ENCODE measurements at regions not wholly inside any gene's neighbourhood (a gene's known extent, or its start where the extent isn't known, plus 50 kb on each side); places are given as distances from the start of the nearest gene placed in this dataset.

GRCh38 chr14:97361181-97361580 lies 564.0 kb downstream of the VRK1 start:
- no peak for DNase-seq (ENCODE audit: low read depth, low spot score)
- TF ChIP-seq CTCF (IDR thresholded peaks at IDR 0.05; ENCODE audit: insufficient read depth, low read length, missing control alignments) = no peak
- ChIA-PET POLR2A (no interaction called here), CTCF (no interaction called here)
- H3K4me3 ChIP-seq (ENCODE audit: low read depth, low read length) = no peak overlapping the region

DNA sequence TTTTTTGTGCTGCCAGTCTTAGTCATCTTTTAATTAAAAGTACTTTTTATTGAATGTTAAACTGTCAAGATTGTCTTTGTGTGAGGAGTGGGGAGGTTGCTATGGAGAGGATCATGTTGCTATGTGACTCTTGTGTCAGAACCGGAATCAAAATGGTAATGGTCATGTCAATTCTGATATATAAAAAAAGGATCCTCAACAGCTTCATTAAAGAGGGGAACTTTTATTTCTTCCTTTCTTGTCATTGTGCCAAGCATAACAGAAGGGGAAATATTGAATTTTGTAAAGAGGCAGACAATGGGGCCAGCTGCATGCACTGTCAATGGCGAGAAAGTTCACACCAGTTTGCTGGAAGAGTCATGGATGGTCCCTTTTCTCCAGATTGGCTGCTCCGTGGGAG lies 564.8 kb downstream of the VRK1 start:
- DNase-seq (ENCODE audit: low read depth, low spot score) = no peak
- no peak overlapping the region for H3K4me3 ChIP-seq (ENCODE audit: low read depth, low read length)
- no peak for TF ChIP-seq CTCF (IDR thresholded peaks at IDR 0.05; ENCODE audit: insufficient read depth, low read length, missing control alignments)
- ChIA-PET CTCF (no interaction called here), POLR2A (no interaction called here)

GRCh38 chr14:97366400-97366799 lies 569.2 kb downstream of the VRK1 start:
- DNase-seq (ENCODE audit: low read depth, low spot score) = no peak
- no peak overlapping the region for H3K4me3 ChIP-seq (ENCODE audit: low read depth, low read length)
- POLR2A ChIA-PET = no interaction called here
- no peak for TF ChIP-seq CTCF (IDR thresholded peaks at IDR 0.05; ENCODE audit: insufficient read depth, low read length, missing control alignments)
- CTCF ChIA-PET = no interaction called here

GRCh38 chr14:97367278-97367677 lies 570.1 kb downstream of the VRK1 start:
- CTCF ChIA-PET = no interaction called here
- POLR2A ChIA-PET = no interaction called here
- no peak overlapping the region for H3K4me3 ChIP-seq (ENCODE audit: low read depth, low read length)
- TF ChIP-seq CTCF (IDR thresholded peaks at IDR 0.05; ENCODE audit: insufficient read depth, low read length, missing control alignments) = no peak
- no peak for DNase-seq (ENCODE audit: low read depth, low spot score)

DNA sequence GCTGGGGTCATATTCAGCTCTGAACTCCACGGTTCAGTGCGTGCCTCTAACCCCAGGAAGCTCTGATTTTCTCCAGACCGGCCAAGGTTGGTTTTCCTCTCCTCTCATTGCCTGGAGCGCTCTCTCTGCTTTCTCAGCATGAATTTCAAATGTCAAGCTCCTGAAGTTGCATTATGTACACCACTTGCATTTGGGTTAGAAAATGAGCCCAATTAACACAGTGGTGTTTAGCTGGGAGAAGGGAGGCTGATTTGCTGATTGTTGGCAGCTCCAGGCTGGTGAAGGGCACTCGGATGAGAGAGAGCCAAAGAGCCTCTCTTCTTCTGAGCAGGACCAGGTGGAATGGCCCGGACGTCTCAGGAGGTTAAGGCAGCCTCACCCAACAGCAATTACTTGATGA lies 570.9 kb downstream of the VRK1 start:
- no peak for TF ChIP-seq CTCF (IDR thresholded peaks at IDR 0.05; ENCODE audit: insufficient read depth, low read length, missing control alignments)
- ChIA-PET CTCF (no interaction called here), POLR2A (no interaction called here)
- DNase-seq (ENCODE audit: low read depth, low spot score) = no peak
- H3K4me3 ChIP-seq (ENCODE audit: low read depth, low read length) = no peak overlapping the region

DNA sequence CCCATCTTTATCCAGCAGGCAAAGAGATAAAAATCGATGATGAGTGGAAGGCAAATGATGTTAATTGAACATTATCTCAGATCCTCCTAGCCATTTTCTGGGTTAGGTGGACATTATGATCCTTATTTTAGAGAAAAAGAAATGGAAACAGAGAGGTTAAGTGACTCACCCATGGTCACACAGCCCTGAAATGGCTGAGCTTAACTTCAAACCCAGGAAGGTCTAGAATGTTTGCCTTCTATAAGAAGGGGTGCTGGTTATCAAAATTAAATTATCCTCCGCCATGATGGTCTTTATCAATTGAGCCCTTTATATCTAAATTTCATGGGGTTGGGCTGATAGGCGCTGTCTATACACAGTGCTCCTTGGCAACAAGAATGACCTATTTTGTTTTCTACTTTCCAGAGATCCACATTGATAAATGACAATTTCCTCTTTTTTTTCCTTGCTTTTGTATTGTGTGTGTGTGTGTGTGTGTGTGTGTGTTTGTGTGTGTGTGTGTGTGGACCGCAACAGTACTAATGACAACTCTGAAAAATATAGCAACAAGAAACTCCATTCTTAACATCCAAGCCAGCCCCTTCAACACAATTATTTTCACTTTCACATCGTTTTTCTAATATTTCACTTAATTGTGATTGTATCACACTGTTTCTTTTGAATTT lies 571.9 kb downstream of the VRK1 start:
- ChIA-PET POLR2A (no interaction called here), CTCF (no interaction called here)
- no peak for DNase-seq (ENCODE audit: low read depth, low spot score)
- no peak for TF ChIP-seq CTCF (IDR thresholded peaks at IDR 0.05; ENCODE audit: insufficient read depth, low read length, missing control alignments)
- H3K4me3 ChIP-seq (ENCODE audit: low read depth, low read length) = no peak overlapping the region

All from AG04449 (cell line).